Sigmoid colon (tissue), 4 donors: ENCODE measurements at regions not wholly inside any gene's neighbourhood (a gene's known extent, or its start where the extent isn't known, plus 50 kb on each side); places are given as distances from the start of the nearest gene placed in this dataset.
"Not testable (repeated sequence)": the region's sequence is repeated elsewhere in the genome, so short reads cannot be mapped to it uniquely, and the experiment has no call there.

Experiments
- EP300 ChIP-seq, 4 donors: sonication (generic); formaldehyde crosslinking; IDR thresholded peaks; one replicate each; pipeline ENCODE4 v1.6.1; 2017; ENCODE audit warnings: antibody characterized with exemption in 4 of 4
- POLR2A ChIP-seq, 2 donors: fragments of 450-650 bp; IDR thresholded peaks; one replicate each; pipeline ENCODE4 v1.6.1; 2016; ENCODE audit warnings: antibody characterized with exemption in 2 of 2, mild to moderate bottlenecking in 2 of 2, moderate library complexity in 2 of 2
- POLR2AphosphoS5 ChIP-seq, 4 donors: sonication (generic); formaldehyde crosslinking; IDR thresholded peaks; one replicate each; pipeline ENCODE4 v1.6.1; 2017; ENCODE audit warnings: antibody characterized with exemption in 4 of 4
- TF ChIP-seq, protein P1 (sequence below), 4 experiments: fragments of 450-650 bp in 3 of 4; fragments of 200-600 bp in 1 of 4; IDR thresholded peaks; one replicate each; pipeline ENCODE4 v1.5.1; 2016 to 2019; ENCODE audit warnings: antibody characterized with exemption in 4 of 4, mild to moderate bottlenecking in 3 of 4, moderate library complexity in 2 of 4

DNA sequence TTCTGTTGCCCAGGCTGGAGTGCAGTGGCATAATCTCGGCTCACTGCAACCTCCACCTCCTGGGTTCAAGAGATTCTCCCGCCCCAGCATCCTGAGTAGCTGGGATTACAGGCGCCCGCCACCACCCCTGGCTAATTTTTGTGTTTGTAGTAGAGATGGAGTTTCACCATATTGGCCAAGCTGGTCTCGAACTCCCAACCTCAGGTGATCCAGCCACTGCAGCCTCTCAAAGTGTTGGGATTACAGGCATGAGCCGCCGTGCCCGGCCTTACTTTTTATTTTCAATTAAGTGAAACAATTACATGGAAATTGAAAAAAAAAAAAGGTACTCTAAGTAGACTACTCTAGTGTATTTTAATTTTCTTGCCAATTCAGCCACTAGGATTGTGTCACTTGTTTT lies 145.2 kb downstream of the SNRPN start:
- TF ChIP-seq, protein P1, sequence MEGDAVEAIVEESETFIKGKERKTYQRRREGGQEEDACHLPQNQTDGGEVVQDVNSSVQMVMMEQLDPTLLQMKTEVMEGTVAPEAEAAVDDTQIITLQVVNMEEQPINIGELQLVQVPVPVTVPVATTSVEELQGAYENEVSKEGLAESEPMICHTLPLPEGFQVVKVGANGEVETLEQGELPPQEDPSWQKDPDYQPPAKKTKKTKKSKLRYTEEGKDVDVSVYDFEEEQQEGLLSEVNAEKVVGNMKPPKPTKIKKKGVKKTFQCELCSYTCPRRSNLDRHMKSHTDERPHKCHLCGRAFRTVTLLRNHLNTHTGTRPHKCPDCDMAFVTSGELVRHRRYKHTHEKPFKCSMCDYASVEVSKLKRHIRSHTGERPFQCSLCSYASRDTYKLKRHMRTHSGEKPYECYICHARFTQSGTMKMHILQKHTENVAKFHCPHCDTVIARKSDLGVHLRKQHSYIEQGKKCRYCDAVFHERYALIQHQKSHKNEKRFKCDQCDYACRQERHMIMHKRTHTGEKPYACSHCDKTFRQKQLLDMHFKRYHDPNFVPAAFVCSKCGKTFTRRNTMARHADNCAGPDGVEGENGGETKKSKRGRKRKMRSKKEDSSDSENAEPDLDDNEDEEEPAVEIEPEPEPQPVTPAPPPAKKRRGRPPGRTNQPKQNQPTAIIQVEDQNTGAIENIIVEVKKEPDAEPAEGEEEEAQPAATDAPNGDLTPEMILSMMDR (IDR thresholded peaks at IDR 0.05), result not testable (repeated sequence)
- not testable (repeated sequence) for TF ChIP-seq POLR2AphosphoS5, EP300, POLR2A (IDR thresholded peaks at IDR 0.05)
